Neural cell (in vitro differentiated cells): ENCODE measurements at regions not wholly inside any gene's neighbourhood (a gene's known extent, or its start where the extent isn't known, plus 50 kb on each side); places are given as distances from the start of the nearest gene placed in this dataset.

Experiments
- H2AFZ ChIP-seq: fragments of 200-600, 300-800 bp; sonication (generic), shearing (Covaris generic); 2 replicates; pipeline ENCODE4 v1.6.0; 2014; ENCODE audit warnings: low read depth, mild to moderate bottlenecking, antibody characterized with exemption, low read length, moderate library complexity
- H3F3A ChIP-seq: fragments of 200-600 bp; shearing (Covaris generic); 2 replicates; pipeline ENCODE4 v1.6.1; 2016; ENCODE audit warnings: mild to moderate bottlenecking, moderate library complexity, mixed read lengths, antibody characterized with exemption, low read length; ENCODE audit not compliant: insufficient read depth, poor library complexity, severe bottlenecking
- H3K27ac ChIP-seq: fragments of 200-600, 300-800 bp; sonication (generic), shearing (Covaris generic); 2 replicates; pipeline ENCODE4 v1.5.1; 2014; ENCODE audit warnings: mild to moderate bottlenecking, low read length, moderate library complexity
- H3K27me3 ChIP-seq: fragments of 300-800, 200-600 bp; sonication (generic), shearing (Covaris generic); 2 replicates; pipeline ENCODE4 v1.6.0; 2014; ENCODE audit warnings: mild to moderate bottlenecking, low read depth, low read length, moderate library complexity; ENCODE audit not compliant: insufficient read depth
- H3K36me3 ChIP-seq: fragments of 300-800, 200-600 bp; sonication (generic), shearing (Covaris generic); 2 replicates; pipeline ENCODE4 v1.5.1; 2014; ENCODE audit warnings: mild to moderate bottlenecking, antibody characterized with exemption, low read length, moderate library complexity; ENCODE audit not compliant: insufficient read depth
- H3K4me2 ChIP-seq: fragments of 300-800, 200-600 bp; sonication (generic), shearing (Covaris generic); 2 replicates; pipeline ENCODE4 v1.6.0; 2014; ENCODE audit warnings: mild to moderate bottlenecking, low read length
- H3K4me3 ChIP-seq: fragments of 300-800, 200-600 bp; sonication (generic), shearing (Covaris generic); 2 replicates; pipeline ENCODE4 v1.5.1; 2014; ENCODE audit warnings: mild to moderate bottlenecking, low read length, moderate library complexity
- H3K79me2 ChIP-seq: fragments of 200-600 bp; shearing (Covaris generic); replicated peaks from 2 replicates; pipeline ENCODE4 v1.6.0; 2014; ENCODE audit warnings: mild to moderate bottlenecking, low read length, moderate library complexity; ENCODE audit not compliant: insufficient read depth
- H3K9ac ChIP-seq: fragments of 300-800, 200-600 bp; sonication (generic), shearing (Covaris generic); 2 replicates; pipeline ENCODE4 v1.6.1; 2016; ENCODE audit warnings: mild to moderate bottlenecking, low read length, mixed read lengths
- H3K9me2 ChIP-seq: fragments of 200-600 bp; shearing (Covaris generic); 2 replicates; pipeline ENCODE4 v1.6.1; 2016; ENCODE audit warnings: mild to moderate bottlenecking, low read length, mixed read lengths; ENCODE audit not compliant: insufficient read depth
- H3K9me3 ChIP-seq: fragments of 200-600, 300-800 bp; sonication (generic), shearing (Covaris generic); 2 replicates; pipeline ENCODE4 v1.6.1; 2016; ENCODE audit warnings: mild to moderate bottlenecking, mixed run types, low read length, moderate library complexity, mixed read lengths
- H4K20me1 ChIP-seq: fragments of 200-600 bp; shearing (Covaris generic); 2 replicates; pipeline ENCODE4 v1.6.1; 2016; ENCODE audit warnings: mild to moderate bottlenecking, mixed run types; ENCODE audit not compliant: insufficient read depth
- EP300 ChIP-seq: fragments of 450-650 bp; conservative IDR thresholded peaks from 2 replicates; pipeline ENCODE4 v1.6.1; 2014; ENCODE audit warnings: antibody characterized with exemption, mild to moderate bottlenecking, moderate library complexity; ENCODE audit not compliant: poor library complexity, severe bottlenecking
- EZH2 ChIP-seq: fragments of 200-600, 300-800 bp; shearing (Covaris generic), sonication (generic); IDR thresholded peaks from 2 replicates; pipeline ENCODE4 v1.6.1; 2014; ENCODE audit warnings: antibody characterized with exemption, low read length, borderline replicate concordance, mild to moderate bottlenecking; ENCODE audit not compliant: insufficient read depth, poor library complexity, severe bottlenecking
- MXI1 ChIP-seq: fragments of 450-650 bp; conservative IDR thresholded peaks from 2 replicates; pipeline ENCODE4 v1.6.1; 2014; ENCODE audit warnings: antibody characterized with exemption, mild to moderate bottlenecking; ENCODE audit not compliant: poor library complexity, severe bottlenecking
- POLR2AphosphoS5 ChIP-seq: IDR thresholded peaks from 2 replicates; pipeline ENCODE4 v1.6.1; 2012
- RAD21 ChIP-seq: fragments of 450-650 bp; conservative IDR thresholded peaks from 2 replicates; pipeline ENCODE4 v1.6.1; 2014; ENCODE audit warnings: antibody characterized with exemption, mild to moderate bottlenecking, moderate library complexity
- SMC3 ChIP-seq: fragments of 450-650 bp; conservative IDR thresholded peaks from 2 replicates; pipeline ENCODE4 v1.6.1; 2014; ENCODE audit warnings: antibody characterized with exemption, mild to moderate bottlenecking, moderate library complexity; ENCODE audit not compliant: poor library complexity
- TAF1 ChIP-seq: IDR thresholded peaks from 2 replicates; pipeline ENCODE4 v1.6.1; 2012; ENCODE audit warnings: low read depth
- TF ChIP-seq, protein P1 (sequence below): fragments of 450-650 bp; IDR thresholded peaks from 2 replicates; pipeline ENCODE4 v1.5.1; 2014; ENCODE audit warnings: antibody characterized with exemption, mild to moderate bottlenecking, moderate library complexity; ENCODE audit not compliant: poor library complexity, severe bottlenecking
- TF ChIP-seq, protein P2 (sequence below): IDR thresholded peaks from 2 replicates; pipeline ENCODE4 v1.6.1; 2012; ENCODE audit warnings: borderline replicate concordance

DNA sequence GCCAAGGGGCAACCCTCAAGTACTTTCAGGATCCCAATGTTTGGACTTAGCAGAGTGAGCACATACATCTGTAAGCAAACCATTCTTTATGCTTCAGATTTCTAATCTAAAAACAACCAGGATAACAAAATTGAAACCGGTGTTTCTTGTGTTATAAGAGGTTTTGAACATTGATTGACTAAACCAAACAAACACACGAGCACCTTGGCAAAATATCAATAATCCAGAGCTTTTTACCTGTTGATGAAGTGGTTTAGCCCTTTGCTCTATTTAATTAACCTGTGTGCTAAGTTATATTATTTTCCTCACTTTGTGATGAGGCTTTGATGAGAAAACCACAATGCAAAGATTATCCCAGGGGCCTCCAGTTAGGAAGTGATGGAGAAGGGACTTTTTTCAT, 255.3 kb upstream of the CXXC4 start:
- Histone ChIP-seq H3K27ac (no peak overlapping the region), H3K27me3 (no peaks in the 10 kb centered on the region), H3K36me3 (no peaks in the 10 kb centered on the region), H3F3A (no peaks in the 10 kb centered on the region), H3K9me2 (no peaks in the 10 kb centered on the region), H3K4me3 (no peak overlapping the region), H3K79me2 (no peaks in the 10 kb centered on the region), H3K9ac (no peak overlapping the region), H4K20me1 (no peaks in the 10 kb centered on the region), H3K9me3 (no peaks in the 10 kb centered on the region), H3K4me2 (no peak overlapping the region), H2AFZ (no peak overlapping the region)
- TF ChIP-seq TAF1, result no peak
- TF ChIP-seq, protein P1, sequence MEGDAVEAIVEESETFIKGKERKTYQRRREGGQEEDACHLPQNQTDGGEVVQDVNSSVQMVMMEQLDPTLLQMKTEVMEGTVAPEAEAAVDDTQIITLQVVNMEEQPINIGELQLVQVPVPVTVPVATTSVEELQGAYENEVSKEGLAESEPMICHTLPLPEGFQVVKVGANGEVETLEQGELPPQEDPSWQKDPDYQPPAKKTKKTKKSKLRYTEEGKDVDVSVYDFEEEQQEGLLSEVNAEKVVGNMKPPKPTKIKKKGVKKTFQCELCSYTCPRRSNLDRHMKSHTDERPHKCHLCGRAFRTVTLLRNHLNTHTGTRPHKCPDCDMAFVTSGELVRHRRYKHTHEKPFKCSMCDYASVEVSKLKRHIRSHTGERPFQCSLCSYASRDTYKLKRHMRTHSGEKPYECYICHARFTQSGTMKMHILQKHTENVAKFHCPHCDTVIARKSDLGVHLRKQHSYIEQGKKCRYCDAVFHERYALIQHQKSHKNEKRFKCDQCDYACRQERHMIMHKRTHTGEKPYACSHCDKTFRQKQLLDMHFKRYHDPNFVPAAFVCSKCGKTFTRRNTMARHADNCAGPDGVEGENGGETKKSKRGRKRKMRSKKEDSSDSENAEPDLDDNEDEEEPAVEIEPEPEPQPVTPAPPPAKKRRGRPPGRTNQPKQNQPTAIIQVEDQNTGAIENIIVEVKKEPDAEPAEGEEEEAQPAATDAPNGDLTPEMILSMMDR, result no peak
- TF ChIP-seq EZH2, result no peak
- TF ChIP-seq MXI1, result no peak
- TF ChIP-seq RAD21, result no peak
- TF ChIP-seq EP300, result no peak
- TF ChIP-seq, protein P2, sequence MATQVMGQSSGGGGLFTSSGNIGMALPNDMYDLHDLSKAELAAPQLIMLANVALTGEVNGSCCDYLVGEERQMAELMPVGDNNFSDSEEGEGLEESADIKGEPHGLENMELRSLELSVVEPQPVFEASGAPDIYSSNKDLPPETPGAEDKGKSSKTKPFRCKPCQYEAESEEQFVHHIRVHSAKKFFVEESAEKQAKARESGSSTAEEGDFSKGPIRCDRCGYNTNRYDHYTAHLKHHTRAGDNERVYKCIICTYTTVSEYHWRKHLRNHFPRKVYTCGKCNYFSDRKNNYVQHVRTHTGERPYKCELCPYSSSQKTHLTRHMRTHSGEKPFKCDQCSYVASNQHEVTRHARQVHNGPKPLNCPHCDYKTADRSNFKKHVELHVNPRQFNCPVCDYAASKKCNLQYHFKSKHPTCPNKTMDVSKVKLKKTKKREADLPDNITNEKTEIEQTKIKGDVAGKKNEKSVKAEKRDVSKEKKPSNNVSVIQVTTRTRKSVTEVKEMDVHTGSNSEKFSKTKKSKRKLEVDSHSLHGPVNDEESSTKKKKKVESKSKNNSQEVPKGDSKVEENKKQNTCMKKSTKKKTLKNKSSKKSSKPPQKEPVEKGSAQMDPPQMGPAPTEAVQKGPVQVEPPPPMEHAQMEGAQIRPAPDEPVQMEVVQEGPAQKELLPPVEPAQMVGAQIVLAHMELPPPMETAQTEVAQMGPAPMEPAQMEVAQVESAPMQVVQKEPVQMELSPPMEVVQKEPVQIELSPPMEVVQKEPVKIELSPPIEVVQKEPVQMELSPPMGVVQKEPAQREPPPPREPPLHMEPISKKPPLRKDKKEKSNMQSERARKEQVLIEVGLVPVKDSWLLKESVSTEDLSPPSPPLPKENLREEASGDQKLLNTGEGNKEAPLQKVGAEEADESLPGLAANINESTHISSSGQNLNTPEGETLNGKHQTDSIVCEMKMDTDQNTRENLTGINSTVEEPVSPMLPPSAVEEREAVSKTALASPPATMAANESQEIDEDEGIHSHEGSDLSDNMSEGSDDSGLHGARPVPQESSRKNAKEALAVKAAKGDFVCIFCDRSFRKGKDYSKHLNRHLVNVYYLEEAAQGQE, result no peak
- TF ChIP-seq POLR2AphosphoS5, result no peak
- TF ChIP-seq SMC3, result no peak

DNA sequence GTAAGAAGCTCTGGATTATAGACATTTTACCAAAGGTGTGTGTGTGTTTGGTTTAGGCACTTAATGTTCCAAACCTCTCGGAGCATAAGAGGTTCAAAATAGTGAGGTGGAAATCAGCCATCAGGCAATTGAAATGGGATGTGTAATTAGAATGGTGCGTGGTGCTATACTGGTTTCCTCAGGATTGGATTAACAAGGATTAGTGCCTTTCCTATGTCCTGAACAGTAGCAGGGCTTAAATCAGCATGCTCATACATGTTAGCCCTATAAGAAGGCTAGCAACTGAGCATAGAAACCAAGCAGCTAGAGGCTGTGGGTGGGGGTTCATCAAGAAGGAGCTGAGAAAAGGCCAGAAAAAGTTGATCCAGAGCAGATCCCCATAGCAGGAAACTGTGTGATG, 256.8 kb upstream of the CXXC4 start:
- TF ChIP-seq MXI1, result no peak
- no peak for TF ChIP-seq EZH2
- TF ChIP-seq, protein P1, result no peak
- TF ChIP-seq, protein P2, result no peak
- no peak for TF ChIP-seq EP300
- TF ChIP-seq RAD21, result no peak
- no peak overlapping the region for H3K4me2 ChIP-seq
- no peak overlapping the region for H2AFZ ChIP-seq

More for the DNA sequence above, 256.8 kb upstream of the CXXC4 start:
- H3K9ac ChIP-seq, result no peak overlapping the region
- no peak overlapping the region for H3K27ac ChIP-seq
- no peaks in the 10 kb centered on the region for H3K9me2 ChIP-seq
- no peaks in the 10 kb centered on the region for H3F3A ChIP-seq
- no peaks in the 10 kb centered on the region for H4K20me1 ChIP-seq
- no peaks in the 10 kb centered on the region for H3K9me3 ChIP-seq
- no peaks in the 10 kb centered on the region for H3K79me2 ChIP-seq
- no peak overlapping the region for H3K4me3 ChIP-seq
- H3K36me3 ChIP-seq, result no peaks in the 10 kb centered on the region
- no peaks in the 10 kb centered on the region for H3K27me3 ChIP-seq
